T-helper 2 cell treated with Interferon-gamma antibody and Interleukin-4, amounts not matched to agents 100 ng/mL and 5 ng/mL, for 36 hours (primary cell): ENCODE measurements at regions not wholly inside any gene's neighbourhood (a gene's known extent, or its start where the extent isn't known, plus 50 kb on each side); places are given as distances from the start of the nearest gene placed in this dataset.
"Not testable (repeated sequence)": the region's sequence is repeated elsewhere in the genome, so short reads cannot be mapped to it uniquely, and the experiment has no call there.

Source experiments
- intact Hi-C: fragments of 100-400 bp; cut with micrococcal nuclease; formaldehyde crosslinking; loops from one replicate; pipeline ENCODE4 v1.15.1; 2023

DNA sequence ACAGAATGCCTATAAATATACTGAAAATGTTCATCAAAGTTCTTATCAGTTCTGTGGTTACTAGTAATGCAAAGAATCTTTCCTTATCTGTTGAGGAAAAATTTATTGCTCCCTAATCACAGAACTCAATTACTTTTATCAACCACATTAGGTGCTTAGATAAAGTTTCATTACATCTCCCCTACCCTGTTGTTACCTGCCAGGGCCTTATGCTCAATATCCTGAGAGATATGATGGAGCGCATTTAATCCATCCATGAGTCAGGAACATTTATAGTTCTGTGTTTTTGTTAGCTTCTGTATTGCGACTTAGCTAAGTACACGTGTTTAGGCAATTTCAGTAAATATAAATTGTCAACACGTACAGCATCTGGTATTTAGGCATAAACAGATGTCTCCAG, 164.3 kb upstream of the ST8SIA4 start:
- intact Hi-C loops, result no loop called here

DNA sequence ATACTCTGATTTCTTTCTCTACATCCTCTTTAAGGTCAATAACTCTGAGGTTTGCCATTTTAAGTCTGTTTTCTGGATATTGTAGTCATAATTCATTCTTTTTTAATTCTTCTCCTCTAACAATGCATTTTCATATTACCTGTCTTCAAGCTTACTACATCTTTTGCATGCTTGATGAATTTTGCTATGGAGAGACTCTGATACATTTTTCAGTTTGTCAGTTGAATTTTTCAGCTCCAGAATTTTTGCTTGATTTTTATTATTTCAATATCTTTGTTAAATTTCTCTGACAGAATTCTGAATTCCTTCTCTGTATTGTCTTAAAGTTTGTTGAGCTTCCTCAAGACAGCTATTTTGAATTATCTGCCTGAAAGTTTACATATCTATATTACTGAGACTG, 159.8 kb upstream of the ST8SIA4 start:
- intact Hi-C loops, result no loop called here

DNA sequence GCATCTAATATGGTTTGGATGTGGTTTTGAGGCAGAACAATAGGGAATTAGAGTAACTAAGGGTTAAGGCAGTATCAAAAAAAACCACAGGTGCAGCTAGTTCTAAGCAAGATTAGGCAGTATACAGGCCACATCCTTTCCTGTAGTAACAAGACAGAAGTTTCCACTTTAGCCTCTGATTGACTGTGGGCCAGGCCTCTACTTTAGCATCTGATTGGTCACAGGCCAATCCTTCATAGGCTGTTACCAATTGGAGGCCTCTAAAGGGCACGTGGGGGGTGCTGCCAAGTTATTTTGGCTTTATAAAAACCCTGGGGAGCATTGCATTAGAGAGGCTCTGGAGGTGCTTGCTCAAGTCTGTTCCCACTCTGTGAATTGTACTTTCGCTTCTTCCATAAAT, 144.1 kb upstream of the ST8SIA4 start:
- intact Hi-C loops, result loop anchor here (5.0 kb wide), 2 partner anchors 145 to 615 kb away; partner anchors contain the start of gene ST8SIA4

DNA sequence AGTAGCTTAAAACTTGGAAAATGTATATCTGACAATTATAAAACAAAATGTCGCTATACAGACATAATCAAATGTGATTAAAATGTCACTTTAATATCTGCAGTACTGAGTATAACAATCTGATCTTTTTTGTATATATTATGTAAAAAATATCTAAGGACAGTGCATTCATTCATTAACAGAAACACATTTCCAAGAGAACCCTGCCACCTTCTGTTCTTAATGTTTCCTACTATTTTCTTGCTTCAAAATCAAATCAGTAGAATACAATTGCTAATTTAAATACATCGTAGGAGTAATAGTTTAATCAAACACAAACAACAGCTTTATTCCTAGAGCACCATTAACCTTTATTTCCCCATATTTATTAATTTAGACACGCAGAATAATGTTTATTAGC, 142.6 kb upstream of the ST8SIA4 start:
- intact Hi-C loops, result loop anchor here (2.0 to 5.0 kb wide), 3 partner anchors 143 to 613 kb away; partner anchors contain the start of gene ST8SIA4

DNA sequence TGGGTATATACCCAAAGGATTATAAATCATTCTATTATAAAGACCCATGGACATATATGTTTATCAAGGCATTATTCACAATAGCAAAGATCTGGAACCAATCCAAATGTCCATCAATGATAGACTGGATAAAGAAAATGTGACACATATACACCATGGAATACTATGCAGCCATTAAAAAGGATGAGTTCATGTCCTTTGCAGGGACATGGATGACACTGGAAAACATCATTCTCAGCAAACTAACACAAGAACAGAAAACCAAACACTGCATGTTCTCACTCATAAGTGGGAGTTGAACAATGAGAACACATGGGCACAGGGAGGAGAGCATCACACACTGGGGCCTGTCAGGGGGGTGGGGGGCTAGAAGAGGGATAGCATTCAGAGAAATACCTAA, 136.9 kb upstream of the ST8SIA4 start:
- intact Hi-C loops, result not testable (repeated sequence)

DNA sequence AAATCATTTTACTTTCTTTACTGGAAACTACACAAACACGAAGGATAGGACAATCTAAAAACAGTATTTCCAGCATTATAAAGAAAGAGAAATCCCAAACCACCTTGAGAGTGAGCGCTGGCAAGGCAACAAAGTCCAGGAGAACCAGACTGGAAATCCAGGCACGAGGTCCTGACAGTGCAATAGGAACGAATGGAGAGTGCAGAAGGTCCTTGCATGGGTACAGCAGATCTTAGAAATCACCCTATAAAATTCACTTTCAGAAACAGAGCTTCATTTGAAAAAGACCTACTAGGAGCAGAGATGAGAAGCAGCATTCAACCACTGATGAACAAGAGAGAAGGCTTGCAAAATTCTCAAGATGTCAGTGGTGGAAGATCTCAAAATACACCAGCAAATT, 133.7 kb upstream of the ST8SIA4 start:
- intact Hi-C loops, result no loop called here

DNA sequence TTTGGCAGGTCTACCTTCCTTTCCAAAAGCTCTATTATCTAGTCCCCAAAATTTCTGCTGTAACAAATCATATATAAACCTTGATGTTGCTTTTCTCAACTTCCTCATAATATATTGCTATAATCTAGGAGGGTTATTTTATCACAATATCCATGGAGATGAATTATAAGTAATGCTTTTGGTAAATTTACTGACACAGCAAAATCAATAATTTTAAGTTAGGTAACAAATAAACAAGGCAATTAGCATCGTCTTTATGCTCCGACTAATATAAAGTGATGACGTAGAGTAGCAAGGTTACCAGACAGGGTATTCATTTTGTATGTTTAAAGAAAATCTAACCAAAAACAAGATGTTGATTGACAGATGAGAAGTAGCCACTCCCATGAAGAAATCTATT, 132.3 kb upstream of the ST8SIA4 start:
- intact Hi-C loops, result no loop called here

DNA sequence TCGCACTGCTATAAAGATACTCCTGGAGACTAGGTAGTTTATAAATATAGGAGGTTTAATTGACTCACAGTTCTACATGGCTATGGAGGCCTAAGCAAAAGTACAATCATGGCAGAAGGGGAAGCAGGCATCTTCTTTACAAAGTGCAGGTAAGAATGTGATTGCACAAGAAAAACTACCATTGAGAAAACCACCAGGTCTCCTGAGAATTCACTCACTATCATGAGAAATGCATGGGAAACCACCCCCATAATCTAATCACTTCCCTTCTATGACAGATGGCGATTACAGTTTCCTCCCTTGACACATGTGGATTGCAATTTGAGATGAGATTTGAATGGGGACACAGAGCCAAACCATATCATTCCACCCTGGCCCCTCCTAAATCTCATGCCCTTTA, 121.2 kb upstream of the ST8SIA4 start:
- intact Hi-C loops, result no loop called here

DNA sequence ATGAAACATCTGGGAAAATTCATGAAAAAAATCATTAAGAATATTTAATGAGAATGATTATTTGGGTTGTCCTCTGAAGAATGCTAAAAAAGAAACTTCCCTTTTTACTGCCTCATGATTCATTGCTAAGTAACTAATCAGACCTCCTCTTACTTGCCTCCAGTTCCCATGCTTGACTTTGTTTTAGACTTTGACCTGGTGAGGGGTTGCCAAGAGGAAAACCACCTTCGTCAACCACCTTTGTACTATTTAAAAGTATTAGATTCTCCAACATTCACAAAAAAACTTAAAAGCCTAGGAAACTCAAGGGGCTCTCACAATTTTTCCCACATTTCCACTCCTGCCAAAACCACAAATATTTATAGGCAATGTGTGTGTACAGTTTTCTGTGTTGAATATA, 115.2 kb upstream of the ST8SIA4 start:
- intact Hi-C loops, result no loop called here

DNA sequence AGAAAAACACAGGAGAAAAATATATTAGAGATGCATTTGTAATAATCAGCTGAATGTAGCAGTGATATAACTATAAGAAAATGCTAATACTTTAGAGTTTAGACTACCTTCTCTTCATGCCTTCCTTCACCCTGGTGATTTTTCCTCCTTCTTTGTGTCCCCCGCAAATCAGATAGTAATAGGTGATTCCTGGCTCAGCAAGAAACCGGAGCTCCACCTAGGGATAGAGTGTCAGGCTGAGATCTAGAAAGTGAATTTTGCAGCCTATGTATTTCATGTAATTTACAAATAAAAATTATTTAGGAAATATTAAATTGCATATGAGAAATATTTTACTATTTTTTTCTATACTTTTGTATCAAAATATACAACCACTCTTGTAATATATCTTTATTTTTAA, 109.8 kb upstream of the ST8SIA4 start:
- intact Hi-C loops, result no loop called here

DNA sequence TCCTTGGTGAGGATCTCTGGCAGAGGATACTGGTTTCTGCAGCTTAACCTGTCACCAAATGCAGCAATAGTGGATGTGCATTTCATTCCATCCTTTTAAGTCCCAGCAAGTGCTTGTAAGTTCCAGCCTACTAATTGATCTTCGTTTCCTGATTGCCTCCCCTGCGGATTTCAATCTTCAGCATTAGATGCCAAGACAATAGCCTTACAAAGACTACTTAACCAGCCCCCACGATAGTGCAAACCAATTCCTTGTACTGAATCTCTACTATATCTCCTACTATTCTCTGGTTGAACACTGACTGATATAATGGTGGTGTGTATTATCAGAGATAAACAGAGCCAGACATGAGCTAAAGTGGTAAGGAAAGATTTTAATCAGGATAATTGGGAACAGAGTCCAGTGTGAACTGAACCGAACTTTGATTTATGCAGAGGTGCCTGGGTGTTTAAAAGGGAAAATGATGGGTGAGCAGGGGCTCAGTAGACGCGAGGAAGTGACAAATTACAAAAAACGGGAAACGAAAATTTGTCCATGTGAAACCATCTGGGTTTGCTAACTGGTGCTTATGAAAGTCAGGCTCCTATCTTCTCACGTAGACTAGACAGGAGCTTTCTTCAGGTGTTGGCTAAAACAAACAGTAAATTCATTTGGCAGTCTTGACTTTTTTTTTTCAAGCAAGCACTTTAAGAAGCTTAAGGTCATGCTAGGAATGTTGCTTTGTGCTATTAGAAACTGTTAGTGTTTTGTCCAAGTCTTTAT, 106.9 kb upstream of the ST8SIA4 start:
- intact Hi-C loops, result no loop called here

DNA sequence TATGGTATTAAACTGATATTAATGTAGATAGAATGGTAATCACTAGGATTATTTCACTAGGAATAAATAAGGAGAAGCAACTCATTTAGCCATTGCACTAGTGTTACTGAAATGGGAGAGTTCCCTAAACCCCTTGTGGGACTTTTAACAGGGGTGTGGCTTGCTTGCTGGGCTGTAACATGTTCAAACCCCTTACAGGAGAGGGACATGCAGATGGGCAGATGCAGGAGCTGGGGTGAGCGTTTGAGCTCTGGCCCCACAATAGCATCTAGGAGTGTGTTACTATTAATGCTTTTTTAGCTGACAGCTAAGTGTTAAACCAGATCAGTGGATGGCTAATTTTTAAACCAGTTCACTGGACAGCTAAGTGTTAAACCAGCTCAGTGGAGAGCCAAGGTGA, 89.3 kb upstream of the ST8SIA4 start:
- intact Hi-C loops, result no loop called here

DNA sequence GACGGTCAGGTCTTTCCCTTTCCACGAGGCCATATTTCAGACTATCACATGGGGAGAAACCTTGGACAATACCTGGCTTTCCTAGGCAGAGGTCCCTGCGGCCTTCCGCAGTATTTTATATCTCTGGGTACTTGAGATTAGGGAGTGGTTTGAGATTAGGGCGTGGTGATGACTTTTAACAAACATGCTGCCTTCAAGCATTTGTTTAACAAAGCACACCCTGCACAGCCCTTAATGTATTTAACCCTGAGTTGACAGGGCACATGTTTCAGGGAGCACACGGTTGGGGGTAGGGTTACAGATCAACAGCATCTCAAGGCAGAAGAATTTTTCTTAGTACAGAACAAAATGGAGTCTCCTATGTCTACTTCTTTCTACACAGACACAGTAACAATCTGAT, 80.5 kb upstream of the ST8SIA4 start:
- intact Hi-C loops, result not testable (repeated sequence)

DNA sequence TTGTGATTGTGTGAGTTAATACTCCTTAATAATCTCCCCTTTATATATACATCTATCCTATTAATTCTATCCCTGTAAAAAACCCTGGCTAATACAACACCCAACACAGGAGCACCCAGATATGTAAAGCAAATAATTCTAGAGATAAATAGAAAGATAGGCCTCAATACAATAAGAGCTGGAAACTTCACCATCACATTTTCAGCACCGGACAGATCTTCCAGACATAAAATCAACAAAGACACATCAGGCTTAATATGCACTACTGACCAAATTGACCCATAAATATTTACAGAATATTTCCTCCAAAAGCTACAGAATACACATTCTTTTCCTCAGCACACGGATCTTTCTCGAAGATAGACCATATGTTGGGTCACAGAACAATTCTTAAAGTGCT, 71.0 kb upstream of the ST8SIA4 start:
- intact Hi-C loops, result no loop called here

DNA sequence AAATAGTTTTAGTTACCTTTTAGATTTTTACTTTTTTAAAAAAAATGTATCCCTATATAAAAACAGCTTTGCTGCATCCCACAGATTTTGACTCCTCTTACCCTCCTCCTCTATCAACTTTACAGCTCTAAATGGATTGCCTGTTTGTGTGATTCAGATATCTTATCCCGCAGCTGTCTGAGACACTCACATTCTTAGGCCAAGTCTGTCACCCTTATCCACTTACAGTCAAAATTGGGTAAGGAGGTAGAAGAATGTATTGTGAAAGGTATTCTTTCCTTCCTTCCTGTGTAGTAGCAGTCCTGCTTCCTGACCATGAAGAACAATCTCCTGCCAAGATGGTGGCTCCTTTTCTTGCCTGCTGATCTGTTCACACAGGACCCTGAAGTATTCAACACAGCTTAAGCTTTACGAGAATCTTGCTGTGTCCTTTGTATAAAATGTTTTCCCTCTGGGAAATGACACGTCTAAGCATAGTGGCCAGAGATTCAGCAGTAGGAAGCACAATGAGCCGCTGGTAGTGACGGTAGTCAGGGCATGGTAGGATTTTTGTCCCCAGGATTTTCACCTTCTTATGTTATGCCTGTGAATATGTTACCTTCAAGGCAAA, 67.7 kb upstream of the ST8SIA4 start:
- intact Hi-C loops, result no loop called here

DNA sequence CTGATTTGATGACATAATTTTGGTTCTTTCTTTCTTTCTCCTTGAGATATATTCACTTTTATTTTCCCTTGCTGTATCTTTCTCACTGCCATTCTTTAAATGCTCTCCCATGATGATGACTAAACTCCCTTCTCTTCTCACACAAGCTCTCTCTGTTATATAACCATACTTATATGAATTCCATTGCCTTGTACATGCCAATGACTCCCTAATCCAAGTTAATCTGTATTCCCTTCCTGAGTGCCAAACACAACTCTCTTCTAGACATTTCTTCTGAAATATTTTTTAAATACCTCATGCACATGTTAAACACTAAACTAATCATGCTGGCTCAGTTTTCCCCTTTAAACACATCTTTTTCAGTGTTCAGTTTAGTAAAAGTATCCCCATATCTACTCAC, 62.2 kb upstream of the ST8SIA4 start:
- intact Hi-C loops, result no loop called here
